ENCODE measurements at regions not wholly inside any gene's neighbourhood (a gene's known extent, or its start where the extent isn't known, plus 50 kb on each side); places are given as distances from the start of the nearest gene placed in this dataset.

DNA sequence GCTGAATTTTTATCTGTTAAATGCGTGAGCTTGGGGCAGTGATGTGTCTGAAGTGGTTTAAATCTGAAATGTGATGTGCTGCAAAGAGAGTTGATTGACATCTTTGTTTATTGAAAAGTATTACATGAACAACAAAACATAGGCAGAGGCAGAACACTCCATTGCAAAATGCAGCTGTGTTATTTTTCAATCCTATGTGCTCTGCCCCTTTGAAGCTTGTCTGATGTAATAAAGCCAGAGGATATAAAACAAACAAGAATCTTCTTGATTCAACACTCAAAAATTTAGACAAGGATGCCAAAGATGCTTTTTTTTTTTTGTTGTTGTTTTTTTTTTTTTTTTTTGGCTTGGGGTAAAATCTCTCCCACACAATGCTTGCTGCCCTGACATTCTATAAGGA lies 482.4 kb upstream of the MMS22L start:
- TF ChIP-seq, protein P1, sequence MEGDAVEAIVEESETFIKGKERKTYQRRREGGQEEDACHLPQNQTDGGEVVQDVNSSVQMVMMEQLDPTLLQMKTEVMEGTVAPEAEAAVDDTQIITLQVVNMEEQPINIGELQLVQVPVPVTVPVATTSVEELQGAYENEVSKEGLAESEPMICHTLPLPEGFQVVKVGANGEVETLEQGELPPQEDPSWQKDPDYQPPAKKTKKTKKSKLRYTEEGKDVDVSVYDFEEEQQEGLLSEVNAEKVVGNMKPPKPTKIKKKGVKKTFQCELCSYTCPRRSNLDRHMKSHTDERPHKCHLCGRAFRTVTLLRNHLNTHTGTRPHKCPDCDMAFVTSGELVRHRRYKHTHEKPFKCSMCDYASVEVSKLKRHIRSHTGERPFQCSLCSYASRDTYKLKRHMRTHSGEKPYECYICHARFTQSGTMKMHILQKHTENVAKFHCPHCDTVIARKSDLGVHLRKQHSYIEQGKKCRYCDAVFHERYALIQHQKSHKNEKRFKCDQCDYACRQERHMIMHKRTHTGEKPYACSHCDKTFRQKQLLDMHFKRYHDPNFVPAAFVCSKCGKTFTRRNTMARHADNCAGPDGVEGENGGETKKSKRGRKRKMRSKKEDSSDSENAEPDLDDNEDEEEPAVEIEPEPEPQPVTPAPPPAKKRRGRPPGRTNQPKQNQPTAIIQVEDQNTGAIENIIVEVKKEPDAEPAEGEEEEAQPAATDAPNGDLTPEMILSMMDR (IDR thresholded peaks at IDR 0.05; ENCODE audit: low read length) = no peak
- TF ChIP-seq EZH2 (optimal IDR thresholded peaks at IDR 0.05; ENCODE audit: low read depth, low read length) (no peak), EZH2phosphoT487 (IDR thresholded peaks at IDR 0.05; ENCODE audit: low read length) (no peak)

Measured in MM.1S (cell line).